ENCODE measurements at regions not wholly inside any gene's neighbourhood (a gene's known extent, or its start where the extent isn't known, plus 50 kb on each side); places are given as distances from the start of the nearest gene placed in this dataset.
"Not testable (repeated sequence)": the region's sequence is repeated elsewhere in the genome, so short reads cannot be mapped to it uniquely, and the experiment has no call there.

DNA sequence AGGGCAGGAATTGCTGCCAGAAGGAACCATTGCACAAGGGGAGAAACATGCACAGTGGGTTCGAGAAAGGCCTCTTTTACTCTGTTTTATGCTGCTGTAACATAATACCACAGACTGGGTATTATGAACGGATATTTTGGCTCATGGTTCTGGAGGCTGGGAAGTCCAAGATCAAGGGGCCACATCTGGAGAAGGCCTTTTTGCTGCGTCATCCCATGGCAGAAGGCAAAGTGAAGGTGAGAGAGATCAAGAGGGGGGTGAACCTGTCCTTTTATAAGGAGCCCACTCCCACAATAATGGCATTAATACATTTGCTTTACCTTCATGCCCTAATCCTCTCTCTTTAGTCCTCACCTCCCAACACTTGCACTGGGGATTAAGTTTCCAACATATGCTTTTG lies 136.9 kb upstream of the ALDH1B1 start:
- no peak for DNase-seq (ENCODE audit: low read depth)

DNA sequence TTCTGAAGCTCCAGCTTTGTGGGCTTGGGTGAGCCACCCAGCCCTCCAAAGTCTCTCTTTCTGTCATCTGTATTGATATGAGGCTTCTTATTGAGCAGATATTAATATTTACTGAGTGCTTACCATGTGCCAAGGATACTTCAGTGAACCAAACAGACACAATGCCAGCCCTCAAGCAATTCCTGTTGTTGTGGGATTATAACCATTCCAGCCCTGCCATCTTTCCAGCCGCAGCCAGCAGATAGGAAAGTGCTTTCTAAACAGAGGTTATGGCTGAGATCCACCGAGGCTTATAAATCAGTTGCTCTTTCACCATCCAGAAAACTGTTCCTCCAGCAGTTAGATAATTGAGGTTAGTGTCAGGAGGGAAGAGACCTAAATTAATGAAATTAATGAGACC lies 137.7 kb upstream of the ALDH1B1 start:
- no peak for DNase-seq (ENCODE audit: low read depth)

DNA sequence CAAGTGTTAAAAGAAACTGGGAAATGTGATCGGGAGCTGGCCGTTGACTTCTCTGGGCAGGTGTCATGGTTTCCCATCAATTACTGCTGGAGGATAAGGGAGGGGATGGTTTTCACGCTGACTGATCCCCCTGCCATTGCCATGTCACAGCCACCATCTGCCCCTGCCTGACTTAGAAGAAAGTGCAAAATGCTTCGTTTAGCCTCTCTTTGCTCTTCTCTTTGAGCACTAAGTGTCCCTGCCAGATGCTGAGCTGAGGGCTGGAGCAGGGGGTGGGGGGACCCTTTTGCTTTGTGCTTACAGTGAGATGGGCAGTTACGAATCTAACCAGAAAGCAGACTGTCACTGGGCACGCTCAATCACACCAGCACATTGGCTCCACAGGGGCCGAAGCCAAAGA lies 138.4 kb upstream of the ALDH1B1 start:
- DNase-seq (ENCODE audit: low read depth) = no peak

DNA sequence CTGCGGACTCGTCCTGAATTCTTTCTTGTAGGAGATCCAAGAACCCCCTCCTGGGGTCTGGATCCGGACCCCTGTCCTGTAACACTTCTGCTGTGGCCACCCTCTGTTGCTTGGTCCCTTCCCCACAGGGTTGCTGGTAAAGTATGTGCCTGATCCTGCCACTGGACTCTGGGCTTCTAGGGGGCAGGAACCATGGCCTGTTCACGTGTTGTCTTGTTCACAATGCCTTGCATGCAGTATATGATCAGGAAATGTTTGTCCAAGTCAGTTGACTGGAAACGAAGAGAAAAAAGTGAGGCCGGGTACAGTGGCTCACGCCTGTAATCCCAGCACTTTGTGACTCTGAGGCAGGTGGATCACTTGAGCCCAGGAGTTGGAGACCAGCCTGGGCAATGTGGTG lies 139.3 kb upstream of the ALDH1B1 start:
- no peak for DNase-seq (ENCODE audit: low read depth)

DNA sequence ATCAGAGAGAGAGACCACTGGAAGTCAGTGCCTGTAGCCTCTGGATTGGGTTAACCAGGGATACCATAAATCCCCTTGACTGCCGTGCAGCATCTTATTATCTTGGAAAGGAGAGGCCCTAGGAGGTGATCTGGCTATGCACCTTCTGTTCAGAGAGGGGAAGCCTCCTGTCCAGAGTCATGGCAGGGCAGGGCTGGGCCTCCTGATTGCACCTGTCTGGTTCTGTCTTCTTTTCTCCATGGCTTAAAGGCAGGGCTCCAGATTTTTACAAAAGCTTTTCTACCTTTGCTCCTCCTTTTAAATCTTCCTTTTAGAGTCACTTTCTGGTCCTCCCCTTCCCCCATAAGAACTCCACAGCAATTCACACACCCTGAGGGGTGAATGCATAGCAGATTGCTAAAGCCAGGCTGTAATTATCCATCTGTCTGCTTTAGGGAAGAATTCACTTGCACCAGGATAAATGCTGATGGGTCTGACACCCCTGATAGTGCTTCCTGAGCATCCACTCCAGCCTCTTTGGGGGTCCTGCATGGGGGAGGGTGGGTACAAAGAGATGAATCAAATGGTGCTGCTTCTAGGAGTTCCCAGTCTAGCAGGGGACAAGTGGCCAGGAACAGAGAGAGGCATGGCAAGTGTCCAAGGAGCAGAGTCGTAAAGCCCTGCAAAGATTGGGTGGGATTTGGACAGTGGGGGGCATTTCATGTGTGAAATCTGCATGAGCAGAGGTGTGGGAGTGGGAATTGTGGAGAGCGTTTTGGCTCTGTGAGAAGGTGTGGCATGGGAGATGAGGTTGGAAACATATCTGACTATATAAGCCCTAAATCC lies 141.3 kb upstream of the ALDH1B1 start:
- no peak for DNase-seq (ENCODE audit: low read depth)

DNA sequence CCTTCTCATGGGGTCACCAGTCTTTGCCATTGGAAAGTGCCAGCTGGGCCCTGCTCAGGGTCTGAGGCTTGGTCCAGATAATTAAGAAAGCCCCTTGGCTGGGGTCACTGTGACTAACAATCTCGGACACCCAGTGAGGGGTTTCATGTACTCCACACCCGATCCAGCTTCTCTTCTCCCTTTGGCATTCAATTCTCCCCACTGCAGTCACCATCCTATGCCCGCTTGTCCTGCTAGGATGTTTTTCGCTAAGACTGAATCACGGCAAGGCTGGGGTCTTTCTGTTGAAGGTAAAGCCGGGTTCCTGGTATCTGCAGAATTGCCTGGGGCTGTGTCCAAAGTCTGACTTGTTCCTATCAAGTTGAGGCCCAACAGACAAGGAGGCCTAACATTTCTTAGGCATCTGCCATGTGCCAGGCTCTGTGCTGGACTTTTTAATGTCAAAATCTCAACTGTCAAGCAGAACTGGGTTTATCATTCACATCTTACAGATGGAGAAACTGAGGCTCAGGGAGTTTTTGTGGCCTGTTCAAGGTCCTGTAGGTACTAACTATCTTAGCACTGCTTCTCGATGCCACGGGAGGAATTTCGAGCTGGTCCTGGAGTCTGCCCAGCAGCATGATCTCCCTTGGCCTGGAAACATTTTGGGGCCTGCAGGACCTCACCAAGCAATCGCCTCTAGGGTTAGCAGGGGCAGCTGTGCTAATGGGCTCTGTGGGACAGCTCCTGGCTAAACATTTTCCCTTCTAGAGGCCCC lies 142.0 kb upstream of the ALDH1B1 start:
- DNase-seq (ENCODE audit: low read depth) = no peak

DNA sequence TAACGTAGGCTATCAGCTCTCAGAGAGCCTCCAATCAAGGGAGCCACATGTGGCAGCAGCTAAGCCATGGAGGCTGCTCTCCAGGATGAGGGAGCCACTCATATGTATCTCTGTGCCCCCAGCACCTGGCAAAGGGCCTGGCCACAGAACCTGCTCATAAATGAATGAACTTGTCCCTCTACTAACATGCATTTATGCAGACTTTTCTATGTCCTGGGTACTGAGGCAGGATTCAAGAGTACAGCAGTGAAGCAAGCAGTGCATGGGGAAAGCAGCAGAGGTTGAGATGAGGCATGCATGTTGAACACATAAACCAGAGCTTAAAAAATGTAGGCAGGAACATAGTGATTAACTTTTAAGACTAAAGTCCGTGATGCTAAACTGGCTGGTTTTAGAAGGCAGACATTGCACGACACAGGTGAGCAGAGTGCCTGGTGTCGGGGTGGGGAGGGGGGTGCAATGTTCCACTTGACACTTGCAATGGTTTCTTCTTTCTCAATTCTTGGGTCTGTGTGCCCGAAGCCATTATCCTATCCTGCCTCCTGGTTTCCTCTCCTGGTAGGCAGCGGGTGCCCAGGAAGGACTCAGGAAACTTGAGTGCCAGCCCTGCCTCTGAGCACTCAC lies 142.8 kb upstream of the ALDH1B1 start:
- DNase-seq (ENCODE audit: low read depth) = no peak

DNA sequence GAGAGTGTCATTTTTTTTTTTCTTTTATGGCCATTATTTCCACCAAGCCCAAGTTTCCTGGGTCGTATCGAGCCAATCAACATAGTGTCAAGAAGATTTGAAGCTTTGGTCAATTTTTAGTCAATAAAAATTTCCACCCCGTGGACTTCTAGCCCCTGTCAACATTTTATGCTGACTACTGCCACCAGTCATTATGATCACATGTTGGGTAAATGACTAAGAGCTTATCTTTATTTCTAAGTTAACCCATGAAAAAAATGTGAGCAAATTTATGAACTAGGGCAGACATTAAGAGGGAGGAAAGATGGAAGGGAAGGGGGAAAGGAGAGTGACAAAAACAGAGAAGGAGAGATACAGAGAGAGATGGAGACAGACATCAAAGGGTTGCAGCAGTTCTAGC lies 143.5 kb upstream of the ALDH1B1 start:
- no peak for DNase-seq (ENCODE audit: low read depth)

DNA sequence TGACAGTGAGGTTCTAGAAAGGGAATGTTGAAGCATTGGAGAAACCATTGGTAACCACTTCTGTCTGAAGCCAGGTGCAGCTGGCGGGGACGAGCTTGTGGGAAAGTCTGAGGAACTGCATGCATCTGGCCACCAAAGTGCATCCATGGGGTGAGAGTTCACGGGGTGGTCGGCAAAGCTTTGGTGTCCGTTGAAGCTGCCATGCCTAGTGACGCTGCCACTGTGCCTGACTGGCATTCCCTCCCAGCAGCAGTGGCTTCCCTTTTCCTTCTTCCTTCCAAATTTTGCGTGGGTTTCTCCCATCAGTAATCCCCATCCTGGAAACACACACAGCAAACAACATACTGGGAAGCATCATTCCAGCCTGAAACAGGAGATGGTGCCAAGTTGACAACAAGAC lies 145.7 kb upstream of the ALDH1B1 start:
- DNase-seq (ENCODE audit: low read depth) = no peak

DNA sequence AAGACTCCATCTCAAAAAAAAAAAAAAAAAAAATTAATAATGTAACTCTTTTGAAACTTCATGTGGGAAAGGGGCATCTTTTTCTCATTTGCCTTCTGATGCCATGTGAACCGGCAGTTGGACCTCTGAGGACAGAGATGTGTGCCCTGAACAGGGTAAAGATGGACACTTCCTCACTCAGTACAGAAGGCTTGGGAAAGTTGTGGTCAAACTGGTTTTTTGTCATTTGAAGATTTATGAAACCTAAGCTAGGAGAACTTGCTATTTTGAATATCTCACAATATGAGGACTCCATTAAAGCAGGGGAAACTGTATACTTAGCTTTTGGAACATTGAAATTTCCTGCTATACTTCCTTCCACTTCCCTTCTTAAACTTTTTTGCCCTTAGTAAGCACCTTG lies 147.5 kb upstream of the ALDH1B1 start:
- DNase-seq (ENCODE audit: low read depth) = no peak

DNA sequence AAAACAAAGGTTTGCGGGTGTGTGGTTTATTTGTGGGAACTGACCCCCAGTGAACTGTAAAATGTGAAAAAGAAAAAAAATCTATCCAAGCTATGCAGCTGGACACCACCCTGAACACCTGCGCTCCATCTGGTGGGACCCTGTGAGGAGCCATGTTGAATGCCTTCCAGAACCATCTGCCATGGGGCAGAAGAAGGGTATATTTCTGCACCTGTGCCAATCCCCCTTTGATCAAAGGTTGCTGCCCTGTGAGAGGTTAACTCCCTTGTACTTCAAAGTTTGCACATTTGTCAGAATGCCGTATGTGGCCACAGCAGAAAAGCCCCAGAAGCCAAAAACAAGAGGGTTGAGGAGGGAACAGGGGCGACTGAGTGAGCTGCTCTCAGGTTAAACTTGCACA lies 148.5 kb upstream of the ALDH1B1 start:
- no peak for DNase-seq (ENCODE audit: low read depth)

DNA sequence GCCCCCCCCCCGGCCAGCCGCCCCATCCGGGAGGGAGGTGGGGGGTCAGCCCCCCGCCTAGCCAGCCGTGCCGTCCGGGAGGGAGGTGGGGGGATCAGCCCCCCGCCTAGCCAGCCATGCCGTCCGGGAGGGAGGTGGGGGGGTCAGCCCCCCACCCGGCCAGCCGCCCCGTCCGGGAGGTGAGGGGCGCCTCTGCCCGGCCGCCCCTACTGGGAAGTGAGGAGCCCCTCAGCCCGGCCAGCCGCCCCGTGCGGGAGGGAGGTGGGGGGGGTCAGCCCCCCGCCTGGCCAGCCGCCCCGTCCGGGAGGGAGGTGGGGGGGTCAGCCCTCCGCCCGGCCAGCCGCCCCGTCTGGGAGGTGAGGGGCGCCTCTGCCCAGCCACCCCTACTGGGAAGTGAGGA lies 150.4 kb upstream of the ALDH1B1 start:
- not testable (repeated sequence) for DNase-seq (ENCODE audit: low read depth)

DNA sequence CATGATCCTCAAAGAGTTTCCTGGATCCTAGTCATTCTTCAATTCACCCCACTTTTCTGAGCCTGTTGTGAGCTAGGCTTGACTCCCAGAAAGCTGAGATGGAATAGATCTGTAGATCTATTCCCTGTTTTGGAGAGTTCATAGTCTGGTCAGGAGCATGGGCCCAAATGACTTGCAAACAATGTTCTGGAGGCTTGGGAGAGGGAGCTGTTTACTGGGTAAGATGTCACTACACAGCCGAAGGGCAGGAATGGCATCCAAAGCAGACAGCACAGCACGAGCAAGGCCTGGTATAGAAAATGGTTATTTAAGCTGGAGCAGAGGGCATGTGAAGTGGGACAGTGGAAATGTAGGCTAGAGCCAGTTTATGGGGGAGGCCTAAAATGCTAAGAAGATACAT lies 152.5 kb upstream of the ALDH1B1 start:
- DNase-seq (ENCODE audit: low read depth) = no peak

DNA sequence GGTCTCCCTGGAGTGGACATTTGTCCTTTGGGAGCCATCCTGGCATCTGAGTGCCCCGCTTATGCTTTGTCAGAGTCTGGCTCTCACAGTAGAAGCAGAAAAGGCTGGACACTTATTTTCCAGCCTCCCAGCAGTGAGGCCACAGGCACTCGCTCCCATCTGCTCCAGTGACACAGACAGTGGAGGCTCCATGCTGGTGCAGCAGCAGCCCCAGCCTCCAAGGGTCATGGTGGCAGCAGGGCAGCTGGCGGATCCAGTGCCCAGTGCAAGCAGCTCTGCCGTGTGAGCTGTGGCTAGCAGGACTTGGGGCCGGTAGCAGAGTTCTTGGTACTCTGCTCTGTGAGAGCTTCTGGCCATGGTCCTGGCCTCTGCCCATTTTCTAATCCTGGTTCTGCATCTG lies 157.3 kb upstream of the ALDH1B1 start:
- DNase-seq (ENCODE audit: low read depth) = no peak

DNA sequence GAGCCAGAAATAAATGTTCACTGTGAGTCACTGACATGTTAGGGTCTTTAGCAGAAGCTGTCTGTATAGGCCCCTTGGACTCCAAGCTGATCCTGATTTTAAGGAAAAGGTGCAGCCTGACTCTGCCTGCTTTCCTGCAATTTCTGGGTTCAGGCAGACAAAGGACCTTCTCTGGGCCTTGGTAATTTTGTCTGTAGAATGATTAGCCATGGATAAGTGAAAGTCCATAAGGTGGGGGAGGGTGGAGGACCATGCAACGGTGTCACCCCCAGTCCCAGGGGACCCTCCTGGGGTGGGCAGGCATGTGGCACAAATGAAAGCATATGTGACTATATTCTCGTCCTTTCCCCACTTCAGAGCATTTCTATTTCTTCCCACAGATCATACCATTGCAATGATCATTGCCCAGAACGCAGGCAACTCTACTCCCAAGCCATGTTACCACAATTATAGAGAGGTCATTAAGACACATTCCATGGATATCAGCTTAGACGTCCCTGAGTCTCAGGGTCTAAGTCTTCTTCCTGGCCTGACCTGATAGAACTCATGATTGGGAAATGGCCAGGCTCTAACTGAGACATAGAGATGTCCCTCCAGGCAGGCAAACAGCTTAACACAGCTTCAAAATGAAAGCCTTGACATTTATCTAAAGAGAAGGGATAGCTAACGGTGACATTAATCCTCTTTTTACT lies 157.9 kb upstream of the ALDH1B1 start:
- no peak for DNase-seq (ENCODE audit: low read depth)

DNA sequence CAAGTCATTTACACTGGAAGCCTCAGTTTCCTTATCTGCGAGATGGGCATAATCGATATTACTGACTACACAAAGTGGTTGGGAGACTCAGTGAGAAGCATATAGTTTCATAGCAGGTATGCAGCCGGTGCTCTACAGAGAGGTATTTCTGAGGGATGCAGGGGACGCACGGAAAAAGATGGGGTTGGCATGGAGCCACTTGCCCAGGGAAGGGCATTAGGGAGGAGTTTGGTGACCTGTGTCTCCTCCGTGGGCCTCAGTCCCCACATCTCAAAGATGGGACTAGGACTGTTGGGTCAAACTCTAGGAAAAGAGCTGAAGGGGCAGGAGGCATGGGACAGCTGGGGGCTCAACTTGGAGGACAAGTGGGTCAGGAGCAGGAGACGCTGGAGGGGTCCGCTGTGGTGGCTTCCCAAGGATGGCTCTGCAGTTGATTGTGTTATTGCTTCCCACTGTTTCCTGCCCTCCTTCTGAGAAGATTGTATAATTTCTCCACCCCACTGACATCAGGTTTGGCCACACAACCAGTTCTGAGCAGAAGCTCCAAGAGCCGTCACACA lies 158.6 kb upstream of the ALDH1B1 start:
- no peak for DNase-seq (ENCODE audit: low read depth)

DNA sequence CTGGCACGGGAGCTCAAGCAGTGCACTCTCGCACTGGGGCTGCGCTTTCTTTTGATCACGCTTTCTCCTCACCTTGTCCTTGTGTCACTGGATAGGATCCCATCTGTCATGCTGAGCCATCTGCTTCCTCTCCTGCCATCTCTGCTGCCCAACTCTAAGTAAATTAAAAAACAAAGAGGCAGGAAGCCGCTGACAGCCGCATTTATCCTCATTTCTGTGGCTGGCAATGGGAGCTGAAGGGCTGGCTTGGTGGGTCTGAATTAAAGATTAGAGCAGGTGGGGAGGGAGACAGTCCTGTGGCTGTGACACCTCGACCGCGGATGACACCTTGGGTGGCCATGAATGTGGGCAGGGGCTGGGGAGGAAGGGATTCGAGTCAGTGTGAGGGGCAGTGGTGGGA lies 159.2 kb upstream of the ALDH1B1 start:
- DNase-seq (ENCODE audit: low read depth) = no peak

DNA sequence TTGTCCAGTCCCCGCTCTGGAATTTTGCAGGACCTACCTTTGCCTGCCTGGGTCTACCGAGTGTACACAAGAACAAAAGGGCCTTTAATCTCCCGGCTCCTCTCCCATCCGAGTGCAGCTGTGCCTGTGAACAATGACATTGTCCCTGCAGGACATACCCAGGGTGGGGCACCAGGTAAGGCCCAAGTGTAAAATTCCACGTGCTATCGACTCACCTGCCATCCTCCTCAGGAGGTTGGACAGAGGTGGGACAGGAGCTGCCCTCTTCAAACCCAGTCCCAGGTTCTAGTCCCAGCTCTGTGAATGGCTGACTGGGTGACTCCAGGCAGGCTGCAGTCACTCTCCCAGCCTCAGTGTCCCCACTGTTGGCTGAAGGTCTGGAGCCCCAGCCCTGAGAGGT lies 159.6 kb upstream of the ALDH1B1 start:
- DNase-seq (ENCODE audit: low read depth) = no peak

DNA sequence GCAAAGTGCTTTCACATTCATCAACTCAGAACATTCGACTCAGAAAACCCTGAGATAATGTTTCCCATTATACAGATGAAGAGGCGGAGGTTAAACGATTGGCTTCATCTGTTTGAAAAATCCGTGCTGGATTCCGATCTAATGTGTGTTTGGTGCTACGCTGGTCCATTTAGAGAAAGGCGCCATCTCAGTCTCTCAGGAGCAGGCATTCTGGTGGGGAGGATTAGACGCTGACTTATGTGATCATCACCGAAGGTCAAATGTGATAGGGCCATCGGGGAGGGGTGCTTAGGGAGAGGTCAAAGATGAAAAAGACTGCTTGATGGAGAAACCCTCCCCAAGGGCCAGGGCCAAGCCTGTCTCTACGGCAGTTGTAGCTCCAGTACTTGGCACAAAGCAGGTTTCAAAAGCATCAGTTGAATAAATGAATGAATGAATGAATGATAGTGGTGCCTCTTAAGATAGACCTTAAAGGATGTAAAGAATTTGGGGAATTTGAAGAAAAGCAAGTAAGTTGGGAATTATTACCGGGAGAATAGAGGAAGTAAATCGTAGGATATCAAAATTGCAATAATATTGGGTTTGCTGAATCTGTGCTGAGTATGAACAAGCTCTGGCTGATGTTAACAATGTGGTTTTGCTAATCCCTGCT lies 160.6 kb upstream of the SHB start:
- no peak for DNase-seq (ENCODE audit: low read depth)

DNA sequence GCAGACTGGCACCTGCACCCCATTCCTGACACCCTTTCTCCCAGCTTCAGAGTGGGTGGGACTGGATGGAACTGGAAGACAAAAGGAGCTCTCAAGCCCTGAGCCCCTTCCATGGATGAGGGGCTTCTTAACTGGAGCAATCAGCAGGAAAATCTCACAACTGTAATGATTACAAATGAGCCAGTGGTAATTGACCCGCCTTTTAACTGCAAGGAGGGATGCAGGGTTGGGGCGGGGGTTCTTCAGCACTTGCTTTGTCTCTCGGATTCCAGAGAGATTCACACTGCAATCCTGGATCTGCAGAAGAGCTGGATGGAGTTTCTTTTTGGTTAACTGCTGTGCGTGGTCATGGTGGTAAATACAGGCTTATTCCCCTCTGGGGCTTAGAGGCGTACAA lies 160.1 kb upstream of the SHB start:
- no peak for DNase-seq (ENCODE audit: low read depth)

DNA sequence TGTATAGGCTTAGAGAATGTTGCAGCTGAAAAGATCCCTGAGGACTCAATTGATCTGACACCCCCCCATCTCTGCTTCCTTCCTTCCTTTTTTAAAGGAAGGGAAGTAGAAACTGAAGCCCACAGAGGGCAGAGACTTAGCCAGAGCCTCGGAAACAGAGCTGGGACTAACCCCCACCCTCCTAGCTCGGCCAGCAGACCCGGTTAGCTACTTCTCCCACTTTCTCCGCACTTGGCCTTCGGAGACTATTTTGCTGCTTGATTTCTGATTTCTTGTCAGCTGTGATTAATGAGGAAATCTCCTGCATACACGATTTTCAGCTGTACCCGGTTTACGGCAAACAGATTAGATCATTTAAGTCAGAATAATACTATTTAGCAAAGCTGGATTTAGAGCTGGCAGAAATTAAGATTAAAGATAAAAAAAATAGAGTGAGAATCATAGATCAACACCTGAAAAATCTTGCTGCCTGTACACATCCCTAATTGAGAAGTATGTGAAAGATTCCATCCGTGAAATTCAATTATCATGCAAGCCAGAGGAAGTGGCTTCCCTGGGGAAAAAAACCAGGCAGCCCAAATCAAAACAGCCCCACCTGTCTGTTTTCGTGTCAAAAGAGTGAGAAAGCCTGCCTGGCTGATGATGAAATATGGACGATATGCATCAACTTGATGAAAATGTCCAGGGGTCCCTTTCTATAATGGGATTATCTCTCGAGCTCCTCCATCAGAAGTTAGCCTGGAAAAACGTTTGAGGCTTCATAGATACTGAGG lies 159.5 kb upstream of the SHB start:
- no peak for DNase-seq (ENCODE audit: low read depth)

All from forelimb muscle (tissue), 1 donor.